ENCODE measurements at regions not wholly inside any gene's neighbourhood (a gene's known extent, or its start where the extent isn't known, plus 50 kb on each side); places are given as distances from the start of the nearest gene placed in this dataset.

- ChIA-PET CTCF (interaction anchor here (0.8 to 1.3 kb wide), 3 partner anchors 13 to 96 kb away, joined by 3 to 6 read pairs (median 3); no protein-coding TSS in a partner anchor), POLR2A (no interaction called here)
- H3K27ac ChIP-seq = no peak overlapping the region
Observed at GRCh38 chr9:88723751-88724150, 188.8 kb downstream of the NXNL2 start.

More at GRCh38 chr9:88723751-88724150, 188.8 kb downstream of the NXNL2 start:
- DNase-seq (ENCODE audit: low read depth in 1 of 2, low spot score in 1 of 2) (no peak), FAIRE-seq (no peak), ATAC-seq (no peak)
- H3K4me2 ChIP-seq = no peak overlapping the region
- H3K4me3 ChIP-seq = no peak overlapping the region
- 0 out of 3 replicates have a peak, but pooled peaks cover 3% of the 10 kb centered on the region for H3K4me1 ChIP-seq
- H3K9me3 ChIP-seq = no peaks in the 10 kb centered on the region
- TF ChIP-seq POLR2A (IDR thresholded peaks at IDR 0.05; ENCODE audit: low read length) = no peak
- no peak for TF ChIP-seq NFE2L2 (conservative IDR thresholded peaks at IDR 0.05; ENCODE audit: low read length)
- no peak for TF ChIP-seq NPAS2 (CRISPR knock-in tag; IDR thresholded peaks at IDR 0.05; ENCODE audit: borderline replicate concordance)
- TF ChIP-seq E2F6 (IDR thresholded peaks at IDR 0.05; ENCODE audit: borderline replicate concordance, low read depth) = no peak
- no peak for TF ChIP-seq HOXB5 (CRISPR knock-in tag; IDR thresholded peaks at IDR 0.05)
- no peak for TF ChIP-seq RCOR1 (IDR thresholded peaks at IDR 0.05; ENCODE audit: low read depth, low read length)
- no peak for TF ChIP-seq FOSL2 (IDR thresholded peaks at IDR 0.05)
- TF ChIP-seq FOSL2 (CRISPR knock-in tag; IDR thresholded peaks at IDR 0.05) = no peak
- no peak for TF ChIP-seq HDAC2 (IDR thresholded peaks at IDR 0.05)
- TF ChIP-seq FOSB (CRISPR knock-in tag; IDR thresholded peaks at IDR 0.05) = no peak
- TF ChIP-seq POLR2AphosphoS2 (conservative IDR thresholded peaks at IDR 0.05; ENCODE audit: low read length) = no peak
- no peak for TF ChIP-seq CTCF (IDR thresholded peaks at IDR 0.05)
- TF ChIP-seq BCL3 (IDR thresholded peaks at IDR 0.05) = no peak
- TF ChIP-seq ZC3H11A (IDR thresholded peaks at IDR 0.05) = no peak
- no peak for TF ChIP-seq CHD2 (IDR thresholded peaks at IDR 0.05; ENCODE audit: low read length, partially characterized antibody)
- no peak for TF ChIP-seq REST (IDR thresholded peaks at IDR 0.05)
- no peak for TF ChIP-seq CEBPB (IDR thresholded peaks at IDR 0.05)
